K562 (cell line): ENCODE measurements at regions not wholly inside any gene's neighbourhood (a gene's known extent, or its start where the extent isn't known, plus 50 kb on each side); places are given as distances from the start of the nearest gene placed in this dataset.

Experiments
- ATAC-seq: fragments of 200-7000 bp; cut with Tn5 transposase; 3 replicates; pipeline ENCODE4 v1.9.1; 2020; ENCODE audit warnings: moderate library complexity
- BruUV-seq: library from RNA; stranded (reverse); fragments of 400-500 nt; replicated peaks from 2 replicates; lab custom pipeline; 2021; lab: Mats Ljungman, UMichigan
- CTCF ChIA-PET: fragments of 300-600 bp; formaldehyde crosslinking; extraction: SDS; loops from one replicate; lab custom pipeline; 2021; ENCODE audit warnings: low intra/inter-chr PET ratio; lab: Yijun Ruan, JAX
- POLR2A ChIA-PET: fragments of 300-600, 350-650 bp; sonication (Branson Sonifier 250); formaldehyde crosslinking; extraction: SDS; loops from one replicate; lab custom pipeline; 2021; ENCODE audit warnings: antibody characterized with exemption, inconsistent platforms; lab: Yijun Ruan, JAX
- DNase-seq, 4 experiments: peaks; one replicate each; pipeline versions ENCODE4 v3.0.0 to v3.0.0-alpha.2; 2011 to 2018; ENCODE audit warnings: low spot score in 3 of 4, mixed read lengths in 3 of 4; ENCODE audit errors: extremely low read depth in 1 of 4
- FAIRE-seq: peaks from 2 replicates; lab custom pipeline; 2011; peaks lifted over from hg19 to GRCh38; lab: Jason Lieb, UNC
- H2AFZ ChIP-seq: 2 replicates; pipeline ENCODE4 v1.6.0; 2011; ENCODE audit warnings: low read depth, low read length, control low read depth, inconsistent platforms
- H3K27ac ChIP-seq: fragments of 200-600 bp; 3 replicates; pipeline ENCODE4 v1.8.0; 2011; ENCODE audit warnings: low read depth, mild to moderate bottlenecking, control low read depth, inconsistent platforms, low read length, moderate library complexity, mixed read lengths; ENCODE audit errors: extremely low read depth
- H3K27me3 ChIP-seq, 2 experiments: fragments of 300-600 bp in 1 of 2; 2 replicates in 1 of 2; 3 replicates in 1 of 2; pipeline versions ENCODE4 v1.6.0 to v1.8.0; 2011; ENCODE audit warnings: inconsistent platforms in 2 of 2, low read length in 2 of 2, mild to moderate bottlenecking in 1 of 2, mixed read lengths in 1 of 2, moderate library complexity in 1 of 2; ENCODE audit not compliant: control insufficient read depth in 2 of 2, insufficient read depth in 2 of 2
- H3K36me3 ChIP-seq: fragments of 300-600 bp; 3 replicates; pipeline ENCODE4 v1.8.0; 2011; ENCODE audit warnings: mild to moderate bottlenecking, low read length, inconsistent platforms; ENCODE audit not compliant: control insufficient read depth, insufficient read depth
- H3K4me1 ChIP-seq, 2 experiments: fragments of 200-600 bp in 1 of 2; replicated peaks in 1 of 2; 2 replicates in 1 of 2; 3 replicates in 1 of 2; pipeline versions ENCODE4 v1.5.1 to v1.8.0; 2011; ENCODE audit warnings: inconsistent platforms in 2 of 2, low read length in 2 of 2, mild to moderate bottlenecking in 1 of 2, mixed read lengths in 1 of 2, moderate library complexity in 1 of 2; ENCODE audit not compliant: control insufficient read depth in 2 of 2, insufficient read depth in 2 of 2
- H3K4me2 ChIP-seq: 2 replicates; pipeline ENCODE4 v1.6.1; 2011; ENCODE audit warnings: low read length, control low read depth, inconsistent platforms, mixed read lengths; ENCODE audit not compliant: insufficient read depth
- H3K4me3 ChIP-seq: fragments of 200-600 bp; sonication (generic), shearing (Covaris generic); 2 replicates; pipeline ENCODE4 v1.5.1; 2016; ENCODE audit warnings: control low read depth, inconsistent platforms
- H3K79me2 ChIP-seq: fragments of 200-600 bp; 3 replicates; pipeline ENCODE4 v1.8.0; 2011; ENCODE audit warnings: low read length, inconsistent platforms; ENCODE audit not compliant: control insufficient read depth, insufficient read depth
- H3K9ac ChIP-seq, 2 experiments: 2 replicates each; pipeline versions ENCODE4 v1.6.0 to v1.6.1; 2011; ENCODE audit warnings: low read depth in 2 of 2, low read length in 2 of 2, control low read depth in 1 of 2, inconsistent platforms in 1 of 2, mild to moderate bottlenecking in 1 of 2, mixed read lengths in 1 of 2; ENCODE audit not compliant: insufficient read depth in 1 of 2
- H3K9me1 ChIP-seq: one replicate; pipeline ENCODE4 v1.6.0; 2011; ENCODE audit warnings: inconsistent platforms, mild to moderate bottlenecking, low read length, moderate library complexity; ENCODE audit not compliant: control insufficient read depth, insufficient read depth
- H3K9me3 ChIP-seq: replicated peaks from 2 replicates; pipeline ENCODE4 v1.5.1; 2011; ENCODE audit warnings: low read depth, low read length, inconsistent platforms; ENCODE audit not compliant: control insufficient read depth, insufficient read depth
- H4K20me1 ChIP-seq: replicated peaks from 2 replicates; pipeline ENCODE4 v1.6.1; 2011; ENCODE audit warnings: low read length, inconsistent platforms, mixed read lengths; ENCODE audit not compliant: control insufficient read depth, insufficient read depth
- C11orf30 ChIP-seq: fragments of 450-650 bp; IDR thresholded peaks from 2 replicates; pipeline ENCODE4 v1.6.1; 2016; ENCODE audit warnings: low read depth, mild to moderate bottlenecking
- EGR1 ChIP-seq: fragments of 450-650 bp; conservative IDR thresholded peaks from 2 replicates; pipeline ENCODE4 v1.6.1; 2017; ENCODE audit warnings: mild to moderate bottlenecking
- ELF2 ChIP-seq: fragments of 250-450 bp; sonication (Bioruptor Pico); IDR thresholded peaks from 2 replicates; pipeline ENCODE4 v1.5.0; 2021; ENCODE audit warnings: mild to moderate bottlenecking
- GABPB2 ChIP-seq: fragments of 250-450 bp; sonication (Bioruptor Pico); conservative IDR thresholded peaks from 2 replicates; pipeline ENCODE4 v1.5.1; 2021; ENCODE audit warnings: mild to moderate bottlenecking
- MEF2A ChIP-seq: IDR thresholded peaks from 2 replicates; pipeline ENCODE4 v1.6.1; 2011; ENCODE audit warnings: low read depth, mild to moderate bottlenecking, low read length, moderate library complexity; ENCODE audit not compliant: control insufficient read depth
- MYBL2 ChIP-seq, 2 experiments: fragments of 450-650 bp in 1 of 2; sonication (generic) in 1 of 2; formaldehyde crosslinking in 1 of 2; IDR thresholded peaks; 2 replicates each; pipeline versions ENCODE4 v1.6.1 to v1.8.1; 2017 to 2022; ENCODE audit warnings: borderline replicate concordance in 1 of 2, inconsistent platforms in 1 of 2, low read depth in 1 of 2, mild to moderate bottlenecking in 1 of 2, missing genetic modification reagents in 1 of 2, moderate library complexity in 1 of 2
- NUFIP1 ChIP-seq: fragments of 450-650 bp; IDR thresholded peaks from 2 replicates; pipeline ENCODE4 v1.6.1; 2018; ENCODE audit not compliant: partially characterized antibody
- STAT5A ChIP-seq: IDR thresholded peaks from 2 replicates; pipeline ENCODE4 v1.6.1; 2012; ENCODE audit warnings: low read length, inconsistent platforms, borderline replicate concordance
- TAF15 ChIP-seq: fragments of 200-400 bp; formaldehyde crosslinking; IDR thresholded peaks from 2 replicates; pipeline ENCODE4 v1.6.1; 2017; ENCODE audit warnings: mild to moderate bottlenecking, low read depth, low read length, moderate library complexity
- TCF7 ChIP-seq: sonication (generic); IDR thresholded peaks from 2 replicates; pipeline ENCODE4 v1.6.1; 2016; ENCODE audit warnings: antibody characterized with exemption, borderline replicate concordance
- ZFP1 ChIP-seq: fragments of 450-650 bp; formaldehyde crosslinking; IDR thresholded peaks from 2 replicates; pipeline ENCODE4 v1.4.0; 2020; ENCODE audit warnings: mild to moderate bottlenecking, mixed read lengths
- ZFP36 ChIP-seq: fragments of 150-350 bp; IDR thresholded peaks from 2 replicates; pipeline ENCODE4 v1.6.1; 2018; ENCODE audit warnings: low read length, low read depth; ENCODE audit not compliant: partially characterized antibody
- ZNF12 ChIP-seq: sonication (generic); formaldehyde crosslinking; IDR thresholded peaks from 2 replicates; pipeline ENCODE4 v1.4.0; 2020; ENCODE audit warnings: mild to moderate bottlenecking, missing genetic modification reagents
- ZNF778 ChIP-seq: fragments of 450-650 bp; formaldehyde crosslinking; IDR thresholded peaks from 2 replicates; pipeline ENCODE4 v1.4.0; 2020; ENCODE audit warnings: mild to moderate bottlenecking, moderate library complexity
- WGBS: fragments of 100-300 bp; shearing (Covaris generic); methylation state at CpG from one replicate; pipeline ENCODE4 v1.1.6; 2016; ENCODE audit warnings: low coverage, mixed read lengths; ENCODE audit not compliant: insufficient coverage; ENCODE audit errors: missing lambda C conversion rate; 5-methylcytosine and 5-hydroxymethylcytosine counted together
- in situ Hi-C: fragments of 300-500 bp; cut with MboI; formaldehyde crosslinking; loops from 4 replicates; pipeline ENCODE4 v1.15.0; 2018; ENCODE audit warnings: inconsistent platforms, mixed read lengths
- intact Hi-C: fragments of 100-400 bp; cut with micrococcal nuclease; formaldehyde crosslinking; loops from 2 replicates; pipeline ENCODE4 v1.14.2; 2022

DNA sequence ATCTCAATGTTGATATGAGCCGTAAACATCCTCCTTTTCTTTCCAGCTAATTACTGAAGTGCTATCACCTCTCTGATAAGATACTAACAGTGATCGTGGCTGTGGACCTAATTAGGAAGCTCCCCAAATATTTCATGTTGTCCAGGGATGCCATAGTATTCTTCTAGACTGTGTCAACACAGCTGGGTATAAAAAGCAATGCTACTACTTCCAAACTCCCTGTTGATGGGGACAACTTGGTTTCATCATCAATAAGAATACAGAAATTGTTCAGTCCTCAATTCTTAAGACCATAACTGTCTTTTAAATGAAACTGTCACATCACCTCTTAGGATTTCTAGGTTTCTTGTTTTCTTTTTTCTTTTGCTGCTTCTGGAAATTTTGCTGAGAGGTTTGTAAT is 530.6 kb downstream of the TOX3 start:
- Histone ChIP-seq H3K9me1 (no peaks in the 10 kb centered on the region), H3K4me1 (no peaks in the 10 kb centered on the region), H3K79me2 (no peaks in the 10 kb centered on the region), H3K27me3 (no peaks in the 10 kb centered on the region), H3K9ac (no peak overlapping the region), H3K36me3 (no peaks in the 10 kb centered on the region), H3K4me3 (no peak overlapping the region), H4K20me1 (no peaks in the 10 kb centered on the region), H3K9me3 (0 out of 2 replicates have a peak, but pooled peaks cover 2% of the 10 kb centered on the region), H3K4me2 (no peak overlapping the region), H2AFZ (no peak overlapping the region), H3K27ac (no peak overlapping the region)
- ChIA-PET POLR2A (no interaction called here), CTCF (no interaction called here)
- intact Hi-C loops (no loop called here), in situ Hi-C loops (no loop called here)
- BruUV-seq: no TSS peak
- no peak for FAIRE-seq
- no peak for DNase-seq
- peak; percentile 61; the same call in 1 of the 2 replicates for TF ChIP-seq ZFP1 (CRISPR knock-in tag)
- no peak for TF ChIP-seq MEF2A
- ATAC-seq: no peak
- WGBS: 6% methylated on average over 2 of the region's 2 CpGs

DNA sequence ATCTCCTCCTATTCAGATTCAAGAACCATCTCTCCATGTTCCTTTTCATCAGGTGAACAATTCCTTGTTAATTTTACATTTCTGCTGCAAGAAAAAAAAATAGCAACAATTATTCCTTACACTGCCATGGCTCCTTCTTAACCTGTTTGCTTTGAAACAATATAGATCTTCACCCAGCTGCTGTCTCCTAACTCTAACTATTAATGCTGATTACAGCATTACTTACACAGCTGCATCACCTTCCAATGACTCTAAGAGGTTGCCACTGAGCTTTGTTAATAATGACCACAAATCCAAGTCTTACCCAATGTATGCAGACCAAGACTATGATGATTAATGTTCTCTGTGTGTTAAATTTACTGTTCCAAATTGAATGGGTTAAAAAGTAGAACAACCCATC is 541.4 kb downstream of the TOX3 start:
- Histone ChIP-seq H3K9me3 (no peaks in the 10 kb centered on the region), H3K27ac (no peak overlapping the region), H3K9ac (no peak overlapping the region), H3K4me3 (no peak overlapping the region), H4K20me1 (no peaks in the 10 kb centered on the region), H3K9me1 (no peaks in the 10 kb centered on the region), H3K36me3 (no peaks in the 10 kb centered on the region), H3K79me2 (no peaks in the 10 kb centered on the region), H3K4me2 (no peak overlapping the region), H2AFZ (no peak overlapping the region), H3K27me3 (no peaks in the 10 kb centered on the region), H3K4me1 (no peaks in the 10 kb centered on the region)
- DNase-seq: no peak
- BruUV-seq: no TSS peak
- TF ChIP-seq ELF2 (CRISPR knock-in tag) (no peak), NUFIP1 (no peak), GABPB2 (CRISPR knock-in tag) (no peak), STAT5A (no peak), TCF7 (no peak), ZNF778 (CRISPR knock-in tag) (no peak), ZFP36 (no peak), ZNF12 (CRISPR knock-in tag) (no peak), TAF15 (no peak), MYBL2 (IDR thresholded peaks at IDR 0.05; ENCODE audit: low read depth) (no peak), MYBL2 (CRISPR knock-in tag; IDR thresholded peaks at IDR 0.05; ENCODE audit: borderline replicate concordance) (no peak), EGR1 (no peak), C11orf30 (no peak)
- in situ Hi-C loops (no loop called here), intact Hi-C loops (no loop called here)
- no peak for ATAC-seq
- POLR2A ChIA-PET: no interaction called here
- CTCF ChIA-PET: no interaction called here
- no peak for FAIRE-seq
